HG03045 (cell line): ENCODE measurements at regions not wholly inside any gene's neighbourhood (a gene's known extent, or its start where the extent isn't known, plus 50 kb on each side); places are given as distances from the start of the nearest gene placed in this dataset.

ENCODE experiments used
- ATAC-seq: cut with Tn5 transposase; IDR thresholded peaks from one replicate; pipeline ENCODE4 v1.9.1; 2021; ENCODE audit warnings: mild to moderate bottlenecking, moderate library complexity; ENCODE audit not compliant: unreplicated experiment

DNA sequence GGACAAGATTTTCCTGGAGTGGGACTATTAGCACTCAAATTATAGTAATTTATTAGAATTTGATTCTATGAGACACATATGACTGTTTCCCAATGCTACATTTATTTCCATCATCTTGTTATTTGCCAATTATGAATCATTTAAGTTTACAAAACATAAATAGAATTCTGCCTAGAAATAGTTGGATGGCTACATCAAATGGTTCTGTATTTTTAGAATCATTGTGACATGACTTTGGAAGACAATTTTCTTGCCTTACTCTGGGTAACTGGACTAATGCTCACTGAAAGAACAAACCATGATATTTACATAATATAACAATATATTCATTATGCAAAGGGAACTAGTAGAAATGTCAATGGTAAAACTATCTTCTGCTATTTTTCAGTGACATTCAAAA lies 173.5 kb downstream of the ZIC1 start:
- ATAC-seq: no peak

DNA sequence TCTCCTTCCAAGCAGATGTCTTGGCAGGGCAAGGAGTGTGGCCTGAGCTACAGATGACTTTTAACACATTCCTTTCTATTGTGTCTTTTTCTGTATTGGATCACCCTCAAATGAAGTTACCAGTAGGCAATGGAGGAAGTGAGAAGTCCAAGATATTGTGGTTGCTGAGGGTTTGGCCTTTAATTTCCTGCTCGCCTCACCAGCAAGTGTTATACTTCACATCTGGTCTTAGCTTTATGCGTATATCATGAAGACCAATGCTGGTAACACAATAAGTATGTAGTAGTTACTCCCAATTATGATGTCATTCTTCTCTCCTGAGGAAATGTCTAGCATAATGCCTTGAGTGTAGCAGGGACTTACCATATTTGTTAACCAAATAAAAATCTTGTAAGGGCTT lies 179.9 kb downstream of the ZIC1 start:
- ATAC-seq: no peak

DNA sequence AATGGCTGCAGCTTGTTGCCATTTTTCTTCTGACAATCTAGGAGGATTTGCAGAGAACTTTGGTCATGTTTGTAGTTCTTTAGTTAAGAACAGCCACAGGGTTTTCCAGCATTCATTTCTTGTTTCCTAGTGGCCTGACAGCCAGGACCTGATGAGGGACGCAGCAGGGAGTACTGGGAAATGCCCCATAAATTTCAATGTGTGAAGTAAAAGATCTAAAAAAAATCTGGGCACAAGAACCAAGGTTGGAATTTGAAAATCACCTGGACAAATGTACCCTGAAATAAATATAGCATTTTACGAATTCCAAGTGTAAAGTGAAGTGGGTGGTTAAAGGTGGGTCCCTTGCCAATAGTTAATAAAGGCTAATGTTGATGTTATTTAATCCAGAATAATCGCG lies 195.0 kb downstream of the ZIC1 start:
- ATAC-seq: no peak

DNA sequence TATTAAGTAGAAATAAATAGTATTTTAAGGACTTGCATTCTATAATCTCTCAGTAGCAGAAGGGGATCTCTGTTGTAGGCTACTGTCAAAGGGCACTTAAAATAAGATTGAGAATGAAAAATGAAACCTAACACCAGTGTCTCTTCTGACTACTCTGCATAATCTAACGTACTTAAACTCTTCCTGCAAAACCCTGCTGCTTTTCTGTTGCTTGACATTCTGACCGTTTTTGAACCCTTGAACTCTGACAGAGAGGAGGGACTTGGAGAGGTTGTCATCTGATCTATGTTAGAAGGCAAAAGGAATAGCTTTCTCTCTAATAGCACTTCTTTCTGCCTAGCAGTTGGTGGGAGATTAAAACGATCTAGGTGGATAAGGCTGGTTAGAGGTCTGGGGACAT lies 204.6 kb downstream of the ZIC1 start:
- ATAC-seq: no peak

DNA sequence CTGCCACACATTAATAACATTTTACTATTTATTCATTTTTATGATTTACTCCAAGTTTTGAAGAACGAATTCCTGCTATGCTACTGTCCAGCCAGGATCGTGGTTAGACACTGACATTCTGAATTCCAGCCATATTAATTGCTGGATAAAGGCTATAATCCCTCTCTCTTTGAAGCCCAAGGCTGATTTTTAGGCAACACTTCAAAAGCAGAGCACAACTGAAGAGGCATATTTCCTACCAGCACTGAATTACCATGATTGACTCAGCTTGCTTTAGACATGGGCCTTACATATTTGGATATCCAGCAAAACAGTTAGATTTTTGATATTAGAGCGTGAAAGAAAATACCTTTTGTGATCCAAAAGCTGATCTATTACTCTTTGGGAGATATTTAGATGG lies 205.0 kb downstream of the ZIC1 start:
- ATAC-seq: no peak

DNA sequence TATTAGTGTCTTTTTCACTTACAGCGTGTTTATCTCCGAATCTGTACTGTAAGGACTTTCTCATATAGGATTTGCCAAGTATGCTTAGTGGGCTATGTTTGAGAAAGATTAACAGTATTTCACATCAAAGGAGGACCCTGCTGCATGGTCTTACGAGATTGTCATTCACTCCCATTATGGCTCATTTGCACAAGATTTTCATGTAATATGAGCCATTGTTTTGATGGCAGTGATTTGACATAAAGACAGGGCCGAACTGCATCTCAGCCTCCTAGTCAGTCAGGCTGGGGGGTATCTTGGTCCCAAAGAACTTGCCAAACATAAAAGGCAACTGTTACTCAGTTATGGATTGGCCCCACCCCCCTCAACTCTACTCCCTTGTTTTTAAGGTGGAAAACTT lies 205.9 kb downstream of the ZIC1 start:
- no peak for ATAC-seq

DNA sequence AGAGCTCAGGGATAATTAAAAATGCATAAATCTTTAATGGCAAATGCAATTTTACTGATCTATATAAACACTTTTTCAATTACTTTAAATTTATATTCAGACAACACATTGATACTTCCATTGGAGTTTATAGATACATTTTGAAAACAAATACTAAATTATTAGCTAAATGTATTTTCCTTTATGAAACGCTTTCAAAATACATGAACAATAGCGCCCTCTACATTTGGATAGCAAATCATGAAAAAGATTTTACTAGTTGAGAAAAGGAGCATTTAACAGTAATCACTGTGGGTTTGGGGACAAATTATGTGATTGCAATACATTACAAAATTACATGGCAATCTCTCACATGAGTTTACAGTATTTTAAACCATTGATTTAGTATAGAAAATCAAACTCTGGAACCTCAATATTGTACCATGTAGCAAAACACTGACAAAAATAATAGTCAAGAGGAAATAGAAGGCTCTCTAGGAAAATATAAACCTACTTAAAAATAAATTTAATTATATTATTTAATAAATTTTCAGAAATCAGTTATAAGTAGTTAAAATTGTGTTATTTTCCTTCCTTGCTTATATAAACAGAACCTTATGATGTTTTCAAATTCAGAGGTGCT lies 207.9 kb downstream of the ZIC1 start:
- no peak for ATAC-seq

DNA sequence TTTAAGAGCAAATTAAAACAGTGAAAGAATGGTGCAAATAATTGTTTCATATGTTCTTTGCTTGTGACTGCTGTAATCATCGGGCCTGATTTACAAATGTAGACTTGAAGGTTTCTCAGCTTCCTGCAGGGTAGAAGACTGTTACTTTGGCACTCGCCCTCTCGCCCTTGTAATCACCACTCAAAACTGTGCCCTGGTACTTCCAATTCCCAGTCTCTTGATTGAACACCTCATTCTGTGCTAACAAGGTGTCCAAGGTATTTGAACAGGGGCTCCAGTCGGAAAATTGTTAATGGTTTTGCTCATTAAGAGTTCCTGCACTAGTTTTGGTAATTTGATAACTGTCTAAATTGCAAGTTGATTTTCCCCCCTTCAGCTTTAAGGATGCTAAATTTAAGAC lies 209.5 kb downstream of the ZIC1 start:
- no peak for ATAC-seq

DNA sequence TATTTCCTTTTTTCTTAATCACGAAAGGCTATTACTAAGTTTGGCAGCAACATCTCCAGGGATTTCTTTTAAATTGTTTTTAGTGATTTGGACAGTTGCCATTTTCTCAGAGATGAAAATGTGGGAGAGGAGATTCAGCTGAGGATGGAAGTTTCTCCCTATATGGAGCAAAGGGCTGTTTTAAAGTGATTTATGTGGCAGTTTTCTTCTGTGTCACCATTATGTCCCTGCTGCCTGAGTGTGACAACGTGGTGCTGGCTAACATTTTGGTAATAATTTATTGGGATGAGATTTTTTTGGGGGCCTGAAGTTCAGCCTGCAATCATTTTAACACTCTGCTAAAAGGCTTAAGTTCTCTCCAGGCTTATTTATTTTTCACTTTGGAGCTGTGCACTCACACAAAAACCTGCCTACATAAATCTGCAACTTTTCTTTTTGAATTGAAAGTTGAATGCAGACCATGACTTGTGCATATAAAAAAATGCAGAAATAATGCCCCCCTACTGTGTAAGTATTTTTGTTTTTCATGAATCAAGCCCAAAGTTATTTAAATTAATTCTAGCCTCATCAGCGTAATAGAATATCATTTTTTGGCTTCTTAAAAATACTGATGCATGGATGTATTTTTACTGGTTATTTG lies 210.9 kb downstream of the ZIC1 start:
- no peak for ATAC-seq

DNA sequence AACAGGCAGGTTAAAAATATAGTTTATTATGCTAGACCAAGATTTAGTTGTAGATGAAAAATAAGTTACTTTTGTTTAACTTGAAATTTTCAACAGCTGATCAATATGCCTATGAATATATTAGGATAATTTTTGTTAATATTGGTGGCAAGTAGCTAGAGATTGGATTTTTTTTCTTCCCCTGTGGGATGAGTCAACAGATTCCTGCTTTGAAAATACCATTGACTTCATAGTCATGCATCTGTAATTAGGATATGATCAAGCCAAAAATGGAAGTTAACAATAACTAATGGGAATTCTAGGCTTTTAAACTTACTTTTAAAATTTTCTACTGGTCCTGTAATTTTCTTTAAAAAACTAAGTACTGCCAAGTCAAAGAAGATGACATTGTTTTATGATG lies 211.7 kb downstream of the ZIC1 start:
- no peak for ATAC-seq

DNA sequence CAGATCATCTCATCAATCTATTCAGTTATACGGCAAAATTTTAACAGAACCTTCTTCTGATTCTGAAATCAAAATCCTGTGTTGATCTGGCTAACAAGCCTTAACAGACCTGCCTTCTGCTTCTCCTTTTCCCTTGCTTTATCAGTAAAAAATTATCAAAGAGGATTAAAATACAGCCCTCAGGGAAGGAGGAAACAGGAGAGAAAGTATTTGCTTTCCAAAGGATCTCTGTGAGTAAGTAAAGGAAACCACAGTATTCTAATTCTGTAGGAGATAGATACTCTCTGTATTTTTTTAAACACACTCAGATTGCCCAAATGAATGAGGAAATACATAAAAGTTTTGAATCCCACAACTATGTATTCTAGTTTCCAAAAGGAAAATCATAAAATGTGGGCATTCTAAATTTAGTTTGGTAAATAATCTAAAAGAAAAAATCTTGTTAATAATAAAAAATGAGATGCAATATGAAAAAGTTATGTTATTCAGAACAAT lies 221.8 kb downstream of the ZIC1 start:
- ATAC-seq: no peak

DNA sequence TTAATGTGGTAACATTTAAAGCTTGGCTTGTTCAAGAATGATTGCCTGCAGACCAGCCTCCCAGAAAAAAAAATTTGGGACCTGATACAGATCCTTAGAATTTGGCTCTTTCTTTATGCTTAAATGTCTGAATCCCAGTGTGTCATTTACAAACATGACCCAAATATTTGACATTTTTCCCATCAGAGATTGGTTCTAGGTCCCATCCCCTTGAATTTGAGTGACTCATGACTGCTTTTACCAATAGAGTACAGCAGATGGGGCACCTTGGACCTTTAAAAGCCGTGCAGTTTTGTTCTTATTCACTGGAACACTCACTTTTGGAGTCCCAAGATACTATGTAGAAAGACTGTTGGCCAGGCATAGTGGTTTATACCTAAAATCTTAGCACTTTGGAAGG lies 231.6 kb downstream of the ZIC1 start:
- no peak for ATAC-seq

DNA sequence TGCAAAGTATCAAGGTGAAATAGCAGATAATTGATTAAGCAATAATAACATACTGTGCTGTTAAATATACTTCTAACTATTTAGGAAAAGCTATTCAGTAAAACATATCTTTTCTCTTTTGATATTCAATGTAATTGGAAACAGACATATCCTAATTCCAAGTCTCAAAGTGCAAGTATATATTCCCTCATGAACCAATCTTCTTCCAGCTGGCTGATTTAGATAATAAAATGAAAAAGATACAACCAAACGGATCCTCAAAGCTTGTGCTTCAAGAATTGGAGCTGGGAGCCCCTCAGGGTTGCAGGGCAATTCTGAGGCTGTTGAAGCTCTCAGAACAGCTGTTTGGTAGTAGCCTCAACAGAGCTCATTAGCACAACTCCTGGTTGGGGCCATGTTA lies 236.6 kb downstream of the ZIC1 start:
- no peak for ATAC-seq

DNA sequence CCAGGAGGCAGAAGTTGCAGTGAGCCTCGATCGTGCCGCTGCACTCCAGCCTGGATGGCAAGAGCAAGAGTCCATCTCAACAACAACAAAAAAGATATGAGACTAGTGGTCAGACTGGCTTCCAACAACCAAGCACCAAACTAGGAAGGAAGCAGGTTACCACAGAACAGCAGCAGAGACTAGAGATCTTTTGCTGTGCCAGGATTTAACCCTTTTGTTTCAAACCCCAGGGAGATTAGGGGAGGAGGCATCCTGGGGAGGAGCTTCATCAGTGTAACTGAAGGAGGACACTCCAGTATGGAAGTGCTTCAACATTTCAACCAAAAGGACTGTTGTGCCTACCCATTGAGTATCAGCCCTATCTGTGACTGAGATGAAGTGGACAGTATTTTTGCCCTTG lies 240.3 kb downstream of the ZIC1 start:
- ATAC-seq: no peak

DNA sequence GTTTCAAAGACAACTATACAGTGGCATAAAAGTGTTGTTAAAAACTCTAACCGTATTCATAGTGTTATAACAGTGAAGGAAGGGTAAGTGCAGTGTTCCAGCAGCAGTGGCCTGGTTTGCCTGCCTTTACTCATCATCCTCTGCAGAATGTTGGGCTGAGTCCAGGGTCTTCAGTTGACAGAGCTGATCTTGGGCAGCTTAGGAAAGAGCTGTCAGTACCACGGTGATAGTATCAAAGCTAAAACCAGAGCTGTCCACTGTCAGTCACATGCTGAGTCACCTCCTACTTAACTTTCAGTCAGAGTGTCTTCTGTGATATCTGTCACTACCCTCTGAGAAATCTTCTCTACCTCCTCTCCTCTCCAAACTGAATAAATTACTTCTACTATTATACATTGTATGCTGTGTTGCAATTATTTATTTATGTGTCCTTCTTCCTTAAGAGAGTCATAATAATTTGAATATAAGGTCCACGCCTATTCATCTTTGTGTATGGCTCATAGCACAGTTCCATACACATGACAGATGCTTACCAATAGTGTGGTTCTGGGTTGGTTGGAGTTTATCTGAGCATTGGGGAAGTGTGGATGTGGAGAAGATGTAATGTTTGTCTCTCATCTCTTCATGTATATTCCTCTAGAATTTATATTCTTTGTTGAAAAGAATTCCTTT lies 242.1 kb downstream of the ZIC1 start:
- no peak for ATAC-seq

DNA sequence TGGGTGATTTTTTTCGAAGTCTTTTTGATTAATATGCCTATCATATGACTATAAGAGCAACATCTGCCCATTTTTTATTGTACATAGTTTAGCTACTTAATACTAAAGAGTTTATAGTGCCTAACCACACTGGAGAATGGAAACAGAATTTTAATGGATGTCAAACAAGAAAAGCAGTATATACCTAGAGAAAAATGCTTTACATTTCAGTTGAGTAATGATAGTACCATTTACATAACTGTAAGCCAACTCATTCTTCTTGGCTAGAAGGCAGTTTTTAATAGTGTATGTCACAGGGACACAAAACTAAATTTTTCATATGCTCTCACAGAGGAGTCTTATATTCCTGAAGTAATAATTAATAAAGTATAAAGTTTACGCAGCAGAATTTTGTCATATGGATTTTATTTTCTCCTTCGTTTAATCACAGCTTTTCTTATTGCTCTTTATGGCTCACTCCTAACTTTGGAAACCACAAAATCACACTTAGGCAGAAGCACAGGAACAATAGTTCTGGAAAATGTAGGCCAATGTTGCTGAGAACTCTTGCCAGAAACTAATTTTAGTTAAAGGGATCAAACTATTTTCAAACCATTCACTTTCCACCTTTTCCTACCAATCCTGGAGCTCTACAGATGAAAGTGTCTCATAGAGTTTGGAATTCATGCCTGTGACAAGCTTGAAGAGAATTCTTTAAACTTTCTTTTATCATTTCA lies 243.6 kb downstream of the ZIC1 start:
- no peak for ATAC-seq

DNA sequence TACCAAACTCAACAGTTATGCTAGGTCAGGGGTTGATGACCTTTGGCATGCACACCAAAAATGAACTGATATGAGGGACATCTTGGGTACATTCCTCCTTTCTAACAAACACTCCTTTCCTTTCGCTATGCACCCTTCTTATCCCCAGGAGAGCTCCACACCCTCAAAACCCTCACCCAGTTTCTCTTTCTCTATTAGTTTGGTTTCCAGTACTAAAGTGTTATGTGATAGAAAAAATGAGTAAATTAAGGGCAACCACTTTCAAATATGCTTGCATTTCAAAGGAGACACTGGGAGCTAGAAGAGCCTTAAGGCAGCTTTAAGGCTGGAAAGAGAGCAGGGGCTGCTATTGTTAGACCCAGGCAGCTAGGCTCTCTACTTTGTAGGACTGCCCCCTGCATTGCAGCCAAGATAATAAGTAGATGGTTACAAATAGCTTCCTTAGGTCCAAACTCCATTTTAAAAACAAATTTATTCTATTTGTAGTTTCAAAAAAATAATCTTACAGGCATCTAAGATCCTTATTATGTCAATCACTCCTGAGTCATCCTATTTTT lies 244.3 kb downstream of the ZIC1 start:
- no peak for ATAC-seq

DNA sequence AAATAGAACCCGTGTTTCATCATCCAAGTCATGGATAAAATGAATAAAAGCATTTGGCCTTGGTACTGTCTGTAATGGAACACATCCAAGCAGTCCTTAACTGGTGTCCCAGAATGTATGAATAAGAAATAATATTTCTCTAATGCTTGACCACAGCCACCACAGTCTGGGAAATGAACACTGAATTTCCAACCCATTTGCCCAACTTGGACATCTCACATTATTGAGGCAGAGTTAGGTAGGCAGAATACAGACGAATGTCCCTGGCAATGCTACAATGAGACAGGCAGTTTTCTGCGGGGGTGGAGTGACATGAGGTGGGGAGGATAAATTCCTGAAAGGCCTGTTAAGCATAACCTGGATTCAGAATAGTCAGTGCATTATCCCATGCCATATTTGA lies 245.7 kb downstream of the ZIC1 start:
- no peak for ATAC-seq

DNA sequence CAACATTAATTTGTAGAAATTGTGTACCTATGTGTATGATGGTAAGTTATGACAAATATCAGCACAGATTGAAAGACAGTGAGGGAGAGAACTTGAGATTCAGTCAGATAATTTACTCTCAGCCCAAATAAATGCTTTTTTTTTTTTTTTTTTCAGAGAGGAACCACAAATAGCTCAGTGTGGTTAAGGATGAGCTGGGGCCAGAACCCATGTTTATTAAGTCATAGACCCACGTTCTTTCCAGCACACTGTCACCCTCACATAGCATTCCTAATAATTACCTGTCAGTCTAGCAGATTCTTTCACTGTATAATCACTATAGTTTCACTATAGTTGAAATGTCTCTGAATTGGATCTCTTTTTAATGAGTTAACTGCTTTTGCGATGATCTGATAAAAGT lies 246.1 kb downstream of the ZIC1 start:
- no peak for ATAC-seq

DNA sequence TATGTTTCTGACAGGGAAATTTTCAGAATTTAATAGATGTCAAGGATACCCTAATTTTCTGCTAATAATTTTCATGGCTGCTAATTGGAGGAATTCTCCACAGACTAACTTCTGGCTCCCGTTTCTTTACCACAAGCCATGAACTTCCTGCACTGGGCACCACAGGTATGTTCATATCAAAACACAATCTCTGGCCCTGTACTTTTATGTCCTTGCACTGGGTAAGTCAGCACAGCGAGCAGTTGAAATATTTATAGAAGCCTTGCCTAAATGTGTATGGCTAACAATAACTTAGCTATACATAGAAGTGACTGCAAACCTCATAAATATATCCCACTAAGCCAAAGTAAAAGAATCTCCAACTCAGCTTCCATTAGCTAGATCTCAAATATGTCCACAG lies 246.9 kb downstream of the ZIC1 start:
- ATAC-seq: no peak

DNA sequence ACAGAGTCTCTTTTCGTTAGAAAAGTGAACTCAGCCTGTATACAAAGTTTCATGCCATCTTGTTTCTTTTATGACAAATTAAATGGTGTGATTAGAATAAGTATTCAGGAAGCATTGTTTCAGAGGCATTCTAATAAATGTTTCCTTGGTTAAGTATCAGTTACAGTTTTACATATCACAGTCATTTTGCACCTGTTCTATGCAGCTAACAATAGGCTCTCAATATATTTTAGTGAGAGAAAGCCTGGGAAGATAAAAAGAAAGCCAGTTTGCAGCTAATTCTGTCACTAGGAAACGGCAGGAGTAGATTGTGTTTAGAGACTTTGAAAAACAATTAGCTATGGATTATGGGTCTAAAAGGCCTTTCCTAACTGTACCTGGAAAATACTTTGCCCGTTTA lies 252.8 kb downstream of the ZIC1 start:
- no peak for ATAC-seq

DNA sequence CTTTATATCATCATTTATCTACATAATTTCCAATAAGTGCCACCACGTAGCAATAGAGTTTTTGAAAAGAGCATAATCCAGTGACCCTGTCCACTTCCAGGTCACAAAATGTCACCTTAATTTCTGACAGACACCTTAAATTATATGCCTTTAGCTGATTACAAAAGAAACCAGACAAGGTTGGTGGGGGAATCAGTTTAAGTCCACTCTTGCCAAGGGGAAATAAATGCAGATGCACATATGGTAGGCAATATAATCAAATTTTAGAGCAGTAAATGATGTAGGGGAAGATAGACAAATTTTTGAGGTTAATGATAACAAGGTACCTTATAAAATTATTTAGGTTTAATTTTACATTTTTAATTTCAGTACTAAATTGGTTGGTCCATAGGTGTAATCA lies 253.5 kb downstream of the ZIC1 start:
- ATAC-seq: no peak
